Fibroblast of lung (primary cell): ENCODE measurements at regions not wholly inside any gene's neighbourhood (a gene's known extent, or its start where the extent isn't known, plus 50 kb on each side); places are given as distances from the start of the nearest gene placed in this dataset.

Experiments
- DNase-seq, 2 donors: peaks; one replicate each; pipeline versions ENCODE4 v3.0.0 to v3.0.0-alpha.2; 2010; ENCODE audit warnings: low read depth in 2 of 2
- H2AFZ ChIP-seq: 2 replicates; pipeline ENCODE4 v1.5.1; 2012; ENCODE audit warnings: low read length, control low read depth, inconsistent platforms
- H3K27ac ChIP-seq: 2 replicates; pipeline ENCODE4 v1.5.1; 2011; ENCODE audit warnings: low read length, control low read depth; ENCODE audit not compliant: insufficient read depth
- H3K27me3 ChIP-seq: 2 replicates; pipeline ENCODE4 v1.5.1; 2011; ENCODE audit warnings: mild to moderate bottlenecking, low read length; ENCODE audit not compliant: control insufficient read depth, insufficient read depth
- H3K36me3 ChIP-seq: 2 replicates; pipeline ENCODE4 v1.5.1; 2011; ENCODE audit warnings: low read length; ENCODE audit not compliant: control insufficient read depth, insufficient read depth
- H3K4me1 ChIP-seq: 2 replicates; pipeline ENCODE4 v1.5.1; 2011; ENCODE audit warnings: low read length; ENCODE audit not compliant: control insufficient read depth, insufficient read depth; ENCODE audit errors: extremely low read depth
- H3K4me2 ChIP-seq: 2 replicates; pipeline ENCODE4 v1.5.1; 2011; ENCODE audit warnings: low read length, control low read depth; ENCODE audit not compliant: insufficient read depth; ENCODE audit errors: extremely low read depth
- H3K4me3 ChIP-seq, 4 experiments: fragments of 200-600 bp in 1 of 4; sonication (generic) in 1 of 4; replicated peaks in 1 of 4; 2 replicates each; pipeline ENCODE4 v1.5.1; 2011 to 2016; ENCODE audit warnings: low read length in 4 of 4, low read depth in 3 of 4, mild to moderate bottlenecking in 3 of 4, control low read depth in 2 of 4, inconsistent platforms in 1 of 4, mixed read lengths in 1 of 4; ENCODE audit not compliant: insufficient read depth in 1 of 4; ENCODE audit errors: control extremely low read depth in 1 of 4
- H3K79me2 ChIP-seq: 2 replicates; pipeline ENCODE4 v1.5.1; 2012; ENCODE audit warnings: mild to moderate bottlenecking, low read length, inconsistent platforms; ENCODE audit not compliant: control insufficient read depth, insufficient read depth
- H3K9ac ChIP-seq: 2 replicates; pipeline ENCODE4 v1.5.1; 2011; ENCODE audit warnings: mild to moderate bottlenecking, low read length, control low read depth; ENCODE audit not compliant: insufficient read depth
- H3K9me3 ChIP-seq: 2 replicates; pipeline ENCODE4 v1.5.1; 2012; ENCODE audit warnings: low read depth, low read length; ENCODE audit not compliant: control insufficient read depth, insufficient read depth
- H4K20me1 ChIP-seq: 2 replicates; pipeline ENCODE4 v1.5.1; 2011; ENCODE audit warnings: low read length; ENCODE audit not compliant: control insufficient read depth, insufficient read depth; ENCODE audit errors: extremely low read depth
- EZH2 ChIP-seq: IDR thresholded peaks from 2 replicates; pipeline ENCODE4 v1.5.1; 2012; ENCODE audit warnings: low read length, control low read depth, mild to moderate bottlenecking; ENCODE audit errors: missing control alignments
- TF ChIP-seq, protein P1 (sequence below), 2 donors: IDR thresholded peaks in 1 of 2; conservative IDR thresholded peaks in 1 of 2; 1 replicate in 1 of 2; 2 replicates in 1 of 2; pipeline ENCODE4 v1.5.1; 2011 to 2012; ENCODE audit warnings: low read length in 2 of 2, control low read depth in 1 of 2, inconsistent platforms in 1 of 2, low read depth in 1 of 2, mild to moderate bottlenecking in 1 of 2

GRCh38 chr10:2682491-2682890, 384.9 kb upstream of the PFKP start:
- H3K27me3 ChIP-seq, result no peaks in the 10 kb centered on the region
- TF ChIP-seq EZH2, result no peak
- TF ChIP-seq, protein P1, sequence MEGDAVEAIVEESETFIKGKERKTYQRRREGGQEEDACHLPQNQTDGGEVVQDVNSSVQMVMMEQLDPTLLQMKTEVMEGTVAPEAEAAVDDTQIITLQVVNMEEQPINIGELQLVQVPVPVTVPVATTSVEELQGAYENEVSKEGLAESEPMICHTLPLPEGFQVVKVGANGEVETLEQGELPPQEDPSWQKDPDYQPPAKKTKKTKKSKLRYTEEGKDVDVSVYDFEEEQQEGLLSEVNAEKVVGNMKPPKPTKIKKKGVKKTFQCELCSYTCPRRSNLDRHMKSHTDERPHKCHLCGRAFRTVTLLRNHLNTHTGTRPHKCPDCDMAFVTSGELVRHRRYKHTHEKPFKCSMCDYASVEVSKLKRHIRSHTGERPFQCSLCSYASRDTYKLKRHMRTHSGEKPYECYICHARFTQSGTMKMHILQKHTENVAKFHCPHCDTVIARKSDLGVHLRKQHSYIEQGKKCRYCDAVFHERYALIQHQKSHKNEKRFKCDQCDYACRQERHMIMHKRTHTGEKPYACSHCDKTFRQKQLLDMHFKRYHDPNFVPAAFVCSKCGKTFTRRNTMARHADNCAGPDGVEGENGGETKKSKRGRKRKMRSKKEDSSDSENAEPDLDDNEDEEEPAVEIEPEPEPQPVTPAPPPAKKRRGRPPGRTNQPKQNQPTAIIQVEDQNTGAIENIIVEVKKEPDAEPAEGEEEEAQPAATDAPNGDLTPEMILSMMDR (conservative IDR thresholded peaks at IDR 0.05 in 1 of 2, IDR thresholded peaks at IDR 0.05 in 1 of 2; ENCODE audit: low read depth in 1 of 2, low read length in 2 of 2), result no peak
- H3K4me3 ChIP-seq, result no peak overlapping the region
- no peak overlapping the region for H3K27ac ChIP-seq
- no peak overlapping the region for H2AFZ ChIP-seq
- no peaks in the 10 kb centered on the region for H4K20me1 ChIP-seq
- no peaks in the 10 kb centered on the region for H3K9me3 ChIP-seq
- no peak overlapping the region for H3K9ac ChIP-seq
- H3K4me1 ChIP-seq, result no peaks in the 10 kb centered on the region
- H3K79me2 ChIP-seq, result no peaks in the 10 kb centered on the region
- no peak overlapping the region for H3K4me2 ChIP-seq
- DNase-seq, result no peak
- H3K36me3 ChIP-seq, result no peaks in the 10 kb centered on the region

DNA sequence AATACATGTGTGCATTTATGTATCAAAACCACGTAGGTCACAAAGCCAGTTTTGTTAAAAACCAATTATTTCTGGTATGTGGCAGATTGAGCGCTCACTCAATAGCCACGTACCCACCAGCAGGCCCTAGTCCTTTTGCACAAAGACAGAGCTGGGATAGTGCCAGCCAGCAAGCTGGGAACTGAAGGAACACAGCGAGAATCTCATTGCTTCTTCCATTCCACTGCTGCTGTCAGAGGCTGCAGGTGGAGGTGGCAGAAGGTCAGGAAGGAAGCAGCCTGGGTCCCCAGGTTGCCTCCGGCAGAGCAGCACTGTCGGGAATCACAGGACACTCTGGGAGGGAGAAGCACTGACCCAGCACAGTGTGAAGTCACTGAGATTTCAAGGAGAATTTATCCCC, 385.5 kb upstream of the PFKP start:
- no peak for TF ChIP-seq EZH2
- TF ChIP-seq, protein P1 (conservative IDR thresholded peaks at IDR 0.05 in 1 of 2, IDR thresholded peaks at IDR 0.05 in 1 of 2; ENCODE audit: low read depth in 1 of 2, low read length in 2 of 2), result no peak
- H3K4me3 ChIP-seq, result no peak overlapping the region
- no peaks in the 10 kb centered on the region for H3K4me1 ChIP-seq
- H3K27me3 ChIP-seq, result no peaks in the 10 kb centered on the region
- no peaks in the 10 kb centered on the region for H4K20me1 ChIP-seq
- no peaks in the 10 kb centered on the region for H3K9me3 ChIP-seq
- no peak for DNase-seq
- no peak overlapping the region for H3K27ac ChIP-seq
- H2AFZ ChIP-seq, result no peak overlapping the region
- H3K79me2 ChIP-seq, result no peaks in the 10 kb centered on the region
- no peak overlapping the region for H3K9ac ChIP-seq
- no peaks in the 10 kb centered on the region for H3K36me3 ChIP-seq
- no peak overlapping the region for H3K4me2 ChIP-seq

DNA sequence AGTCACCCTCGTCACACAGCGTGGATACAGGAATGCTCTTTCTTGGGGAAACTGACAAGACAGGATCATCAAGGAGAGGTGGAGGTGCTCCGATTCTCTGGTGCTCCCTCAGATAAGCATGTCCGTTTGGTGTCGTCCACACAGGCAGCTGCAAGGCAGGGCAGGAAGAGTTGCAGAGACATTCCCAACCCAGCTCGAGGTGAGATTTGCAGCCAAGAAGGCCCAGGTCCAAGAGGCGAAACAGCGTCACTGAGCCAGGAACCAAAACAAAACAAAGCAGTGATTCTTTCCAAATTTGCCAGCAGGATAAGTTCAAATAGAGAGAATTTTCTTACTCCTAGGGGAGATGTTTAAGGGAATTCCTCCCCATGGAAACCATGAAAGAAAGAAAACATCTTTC, 386.5 kb upstream of the PFKP start:
- Histone ChIP-seq H3K4me2 (no peak overlapping the region), H3K27me3 (no peaks in the 10 kb centered on the region), H3K9ac (no peak overlapping the region), H3K4me1 (no peaks in the 10 kb centered on the region), H3K36me3 (no peaks in the 10 kb centered on the region), H2AFZ (no peak overlapping the region), H3K9me3 (no peaks in the 10 kb centered on the region), H3K27ac (no peak overlapping the region), H3K4me3 (no peak overlapping the region), H4K20me1 (no peaks in the 10 kb centered on the region), H3K79me2 (no peaks in the 10 kb centered on the region)
- no peak for DNase-seq
- TF ChIP-seq, protein P1 (conservative IDR thresholded peaks at IDR 0.05 in 1 of 2, IDR thresholded peaks at IDR 0.05 in 1 of 2; ENCODE audit: low read depth in 1 of 2, low read length in 2 of 2), result no peak
- TF ChIP-seq EZH2, result no peak
